ENCODE measurements at regions not wholly inside any gene's neighbourhood (a gene's known extent, or its start where the extent isn't known, plus 50 kb on each side); places are given as distances from the start of the nearest gene placed in this dataset.
"Not testable (repeated sequence)": the region's sequence is repeated elsewhere in the genome, so short reads cannot be mapped to it uniquely, and the experiment has no call there.

GRCh38 chrX:126641076-126641475 lies 88.5 kb upstream of the DCAF12L1 start:
- intact Hi-C loops (cut with DNase I; ENCODE audit: low total_unique reads); H3K4me1 ChIP-seq: not testable (repeated sequence)

GRCh38 chrX:126655061-126655460 lies 102.4 kb upstream of the DCAF12L1 start:
- TF ChIP-seq EP300 (IDR thresholded peaks at IDR 0.05) (no peak), POLR2A (IDR thresholded peaks at IDR 0.05) (no peak), CTCF (IDR thresholded peaks at IDR 0.05) (no peak), POLR2AphosphoS5 (IDR thresholded peaks at IDR 0.05) (no peak)
- intact Hi-C loops (cut with DNase I; ENCODE audit: low total_unique reads), result no loop called here
- H3K4me3 ChIP-seq, result no peak overlapping the region
- no peak for DNase-seq
- 49 to 61% (median 52%) methylated on average over 2 of the region's 2 CpGs for WGBS, 5 donors
- H3K4me1 ChIP-seq, result no peaks in the 10 kb centered on the region
- H3K27ac ChIP-seq, result no peak overlapping the region
- H3K9me3 ChIP-seq, result no peaks in the 10 kb centered on the region
- H3K36me3 ChIP-seq, result no peaks in the 10 kb centered on the region
- no peaks in the 10 kb centered on the region for H3K27me3 ChIP-seq

More at GRCh38 chrX:126641076-126641475, 88.5 kb upstream of the DCAF12L1 start:
- not testable (repeated sequence) for H3K4me3 ChIP-seq, DNase-seq, H3K36me3 ChIP-seq, H3K9me3 ChIP-seq, H3K27ac ChIP-seq, H3K27me3 ChIP-seq
- 80 to 96% (median 93%) methylated on average over 2 to 21 of the region's 26 CpGs; no CpG with 5 or more reads in 1 of the 5 donors for WGBS, 5 donors

GRCh38 chrX:126658447-126658846 lies 105.8 kb upstream of the DCAF12L1 start:
- Histone ChIP-seq H3K36me3 (no peaks in the 10 kb centered on the region), H3K27me3 (no peaks in the 10 kb centered on the region), H3K9me3 (no peaks in the 10 kb centered on the region), H3K4me3 (no peak overlapping the region), H3K4me1 (no peaks in the 10 kb centered on the region), H3K27ac (no peak overlapping the region)
- DNase-seq, result no peak
- TF ChIP-seq POLR2A (IDR thresholded peaks at IDR 0.05), result no peak
- TF ChIP-seq POLR2AphosphoS5 (IDR thresholded peaks at IDR 0.05), result no peak
- no peak for TF ChIP-seq CTCF (IDR thresholded peaks at IDR 0.05)
- no peak for TF ChIP-seq EP300 (IDR thresholded peaks at IDR 0.05)
- WGBS, 5 donors, result 49 to 75% (median 59%) methylated on average over 3 of the region's 3 CpGs
- intact Hi-C loops (cut with DNase I; ENCODE audit: low total_unique reads), result no loop called here

GRCh38 chrX:126670258-126670657 lies 117.6 kb upstream of the DCAF12L1 start:
- Histone ChIP-seq H3K9me3 (peaks cover 0 to 14% (median 4%) of the 10 kb centered on the region in 4 donors), H3K36me3 (no peaks in the 10 kb centered on the region), H3K4me3 (no peak overlapping the region), H3K27me3 (no peaks in the 10 kb centered on the region), H3K4me1 (no peaks in the 10 kb centered on the region), H3K27ac (no peak overlapping the region)
- TF ChIP-seq EP300 (IDR thresholded peaks at IDR 0.05), result no peak
- no peak for TF ChIP-seq CTCF (IDR thresholded peaks at IDR 0.05)
- TF ChIP-seq POLR2A (IDR thresholded peaks at IDR 0.05), result no peak
- no peak for TF ChIP-seq POLR2AphosphoS5 (IDR thresholded peaks at IDR 0.05)
- intact Hi-C loops (cut with DNase I; ENCODE audit: low total_unique reads), result no loop called here
- 67 to 90% (median 79%) methylated on average over 3 to 6 of the region's 6 CpGs for WGBS, 5 donors
- no peak for DNase-seq

GRCh38 chrX:126673366-126673765 lies 120.8 kb upstream of the DCAF12L1 start:
- DNase-seq; H3K4me1 ChIP-seq; intact Hi-C loops (cut with DNase I; ENCODE audit: low total_unique reads); H3K27me3 ChIP-seq; H3K4me3 ChIP-seq; H3K27ac ChIP-seq; H3K36me3 ChIP-seq: not testable (repeated sequence)
- 90 to 100% (median 93%) methylated on average over 8 to 22 of the region's 22 CpGs for WGBS, 5 donors
- H3K9me3 ChIP-seq, result peaks cover 0 to 17% (median 4%) of the 10 kb centered on the region in 4 donors

GRCh38 chrX:126673816-126674491 lies 121.3 kb upstream of the DCAF12L1 start:
- H3K27ac ChIP-seq; H3K27me3 ChIP-seq; DNase-seq; H3K4me1 ChIP-seq; H3K4me3 ChIP-seq; H3K36me3 ChIP-seq; intact Hi-C loops (cut with DNase I; ENCODE audit: low total_unique reads): not testable (repeated sequence)
- H3K9me3 ChIP-seq, result peaks cover 0 to 17% (median 4%) of the 10 kb centered on the region in 4 donors
- 95 to 100% (median 97%) methylated on average over 17 to 46 of the region's 56 CpGs; no CpG with 5 or more reads in 1 of the 5 donors for WGBS, 5 donors

All from stomach (tissue), 8 donors.